ENCODE measurements at regions not wholly inside any gene's neighbourhood (a gene's known extent, or its start where the extent isn't known, plus 50 kb on each side); places are given as distances from the start of the nearest gene placed in this dataset.
"Not testable (repeated sequence)": the region's sequence is repeated elsewhere in the genome, so short reads cannot be mapped to it uniquely, and the experiment has no call there.

- no peak for DNase-seq (ENCODE audit: low read depth in 2 of 2)
Measured at GRCh38 chr13:50130123-50130946, 115.1 kb downstream of the KCNRG start.

- no peak for DNase-seq (ENCODE audit: low read depth in 2 of 2)
Measured at GRCh38 chr13:50131920-50132903, 117.0 kb downstream of the KCNRG start.

GRCh38 chr13:50132904-50133357 lies 117.7 kb downstream of the KCNRG start:
- DNase-seq (ENCODE audit: low read depth in 2 of 2): no peak

- no peak for DNase-seq (ENCODE audit: low read depth in 2 of 2)
Measured at GRCh38 chr13:50133358-50133953, 118.2 kb downstream of the KCNRG start.

- no peak for DNase-seq (ENCODE audit: low read depth in 2 of 2)
Measured at GRCh38 chr13:50136226-50136625, 121.0 kb downstream of the KCNRG start.

- DNase-seq (ENCODE audit: low read depth in 2 of 2): no peak
Measured at GRCh38 chr13:50136678-50137077, 121.4 kb downstream of the KCNRG start.

- DNase-seq (ENCODE audit: low read depth in 2 of 2): not testable (repeated sequence)
Measured at GRCh38 chr13:50139435-50139934, 124.2 kb downstream of the KCNRG start.

GRCh38 chr13:50140153-50140552 lies 124.9 kb downstream of the KCNRG start:
- DNase-seq (ENCODE audit: low read depth in 2 of 2): no peak

- no peak for DNase-seq (ENCODE audit: low read depth in 2 of 2)
Measured at GRCh38 chr13:50140581-50141374, 125.5 kb downstream of the KCNRG start.

- no peak for DNase-seq (ENCODE audit: low read depth in 2 of 2)
Measured at GRCh38 chr13:50141375-50141975, 126.2 kb downstream of the KCNRG start.

- no peak for DNase-seq (ENCODE audit: low read depth in 2 of 2)
Measured at GRCh38 chr13:50144246-50145160, 129.3 kb downstream of the KCNRG start.

- DNase-seq (ENCODE audit: low read depth in 2 of 2): no peak
Measured at GRCh38 chr13:50149214-50149613, 134.0 kb downstream of the KCNRG start.

GRCh38 chr13:50149932-50150331 lies 134.7 kb downstream of the KCNRG start:
- no peak for DNase-seq (ENCODE audit: low read depth in 2 of 2)

GRCh38 chr13:50152224-50152623 lies 137.0 kb downstream of the KCNRG start:
- no peak for DNase-seq (ENCODE audit: low read depth in 2 of 2)

- DNase-seq (ENCODE audit: low read depth in 2 of 2): no peak
Measured at GRCh38 chr13:50152655-50153309, 137.5 kb downstream of the KCNRG start.

- no peak for DNase-seq (ENCODE audit: low read depth in 2 of 2)
Measured at GRCh38 chr13:50153401-50153800, 138.2 kb downstream of the KCNRG start.

GRCh38 chr13:50153876-50154275 lies 138.6 kb downstream of the KCNRG start:
- no peak for DNase-seq (ENCODE audit: low read depth in 2 of 2)

GRCh38 chr13:50154697-50155096 lies 139.5 kb downstream of the KCNRG start:
- no peak for DNase-seq (ENCODE audit: low read depth in 2 of 2)

GRCh38 chr13:50156140-50156539 lies 140.9 kb downstream of the KCNRG start:
- DNase-seq (ENCODE audit: low read depth in 2 of 2): no peak
